OCI-LY7 (cell line): ENCODE measurements at regions not wholly inside any gene's neighbourhood (a gene's known extent, or its start where the extent isn't known, plus 50 kb on each side); places are given as distances from the start of the nearest gene placed in this dataset.

Source experiments
- EZH2phosphoT487 ChIP-seq: fragments of 200-600 bp; sonication (generic); IDR thresholded peaks from 2 replicates; pipeline ENCODE4 v1.6.1; 2018; ENCODE audit warnings: low read depth, borderline replicate concordance, mild to moderate bottlenecking, mixed run types, antibody characterized with exemption, low read length, moderate library complexity, mixed read lengths
- TF ChIP-seq, protein P1 (sequence below): fragments of 200-600 bp; sonication (generic); conservative IDR thresholded peaks from 2 replicates; pipeline ENCODE4 v1.5.1; 2014; ENCODE audit warnings: mild to moderate bottlenecking, antibody characterized with exemption, low read length, moderate library complexity, mixed read lengths

GRCh38 chr7:49386792-49387191 lies 386.6 kb upstream of the VWC2 start:
- no peak for TF ChIP-seq EZH2phosphoT487
- TF ChIP-seq, protein P1, sequence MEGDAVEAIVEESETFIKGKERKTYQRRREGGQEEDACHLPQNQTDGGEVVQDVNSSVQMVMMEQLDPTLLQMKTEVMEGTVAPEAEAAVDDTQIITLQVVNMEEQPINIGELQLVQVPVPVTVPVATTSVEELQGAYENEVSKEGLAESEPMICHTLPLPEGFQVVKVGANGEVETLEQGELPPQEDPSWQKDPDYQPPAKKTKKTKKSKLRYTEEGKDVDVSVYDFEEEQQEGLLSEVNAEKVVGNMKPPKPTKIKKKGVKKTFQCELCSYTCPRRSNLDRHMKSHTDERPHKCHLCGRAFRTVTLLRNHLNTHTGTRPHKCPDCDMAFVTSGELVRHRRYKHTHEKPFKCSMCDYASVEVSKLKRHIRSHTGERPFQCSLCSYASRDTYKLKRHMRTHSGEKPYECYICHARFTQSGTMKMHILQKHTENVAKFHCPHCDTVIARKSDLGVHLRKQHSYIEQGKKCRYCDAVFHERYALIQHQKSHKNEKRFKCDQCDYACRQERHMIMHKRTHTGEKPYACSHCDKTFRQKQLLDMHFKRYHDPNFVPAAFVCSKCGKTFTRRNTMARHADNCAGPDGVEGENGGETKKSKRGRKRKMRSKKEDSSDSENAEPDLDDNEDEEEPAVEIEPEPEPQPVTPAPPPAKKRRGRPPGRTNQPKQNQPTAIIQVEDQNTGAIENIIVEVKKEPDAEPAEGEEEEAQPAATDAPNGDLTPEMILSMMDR, result no peak
